Amygdala (tissue), 56 donors: ENCODE measurements at regions not wholly inside any gene's neighbourhood (a gene's known extent, or its start where the extent isn't known, plus 50 kb on each side); places are given as distances from the start of the nearest gene placed in this dataset.

Experiments used
- DNase-seq, 56 donors: peaks; one replicate each; lab custom pipeline; 2025; lab: John Stamatoyannopoulos, UW

DNA sequence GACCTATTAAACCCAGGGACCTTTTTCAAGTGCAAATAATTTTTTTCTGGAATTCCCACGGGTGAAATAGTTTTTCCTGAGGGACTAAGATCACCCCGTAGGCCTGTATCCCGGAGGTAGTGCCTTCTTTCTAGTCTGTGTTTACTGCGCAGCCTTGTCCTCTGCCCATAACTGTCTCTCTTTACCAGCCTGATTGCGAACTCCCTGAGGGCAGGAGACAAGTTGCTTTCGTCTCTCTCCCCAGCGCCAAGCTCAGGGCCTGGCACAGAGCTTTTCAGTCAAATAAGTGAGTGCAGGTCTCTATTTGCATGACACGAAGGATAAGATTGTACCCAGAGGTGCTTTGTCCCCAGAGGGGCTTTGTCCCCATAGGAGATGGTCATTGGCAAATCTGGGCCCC is 123.9 kb downstream of the DDX1 start:
- DNase-seq, result no peak

DNA sequence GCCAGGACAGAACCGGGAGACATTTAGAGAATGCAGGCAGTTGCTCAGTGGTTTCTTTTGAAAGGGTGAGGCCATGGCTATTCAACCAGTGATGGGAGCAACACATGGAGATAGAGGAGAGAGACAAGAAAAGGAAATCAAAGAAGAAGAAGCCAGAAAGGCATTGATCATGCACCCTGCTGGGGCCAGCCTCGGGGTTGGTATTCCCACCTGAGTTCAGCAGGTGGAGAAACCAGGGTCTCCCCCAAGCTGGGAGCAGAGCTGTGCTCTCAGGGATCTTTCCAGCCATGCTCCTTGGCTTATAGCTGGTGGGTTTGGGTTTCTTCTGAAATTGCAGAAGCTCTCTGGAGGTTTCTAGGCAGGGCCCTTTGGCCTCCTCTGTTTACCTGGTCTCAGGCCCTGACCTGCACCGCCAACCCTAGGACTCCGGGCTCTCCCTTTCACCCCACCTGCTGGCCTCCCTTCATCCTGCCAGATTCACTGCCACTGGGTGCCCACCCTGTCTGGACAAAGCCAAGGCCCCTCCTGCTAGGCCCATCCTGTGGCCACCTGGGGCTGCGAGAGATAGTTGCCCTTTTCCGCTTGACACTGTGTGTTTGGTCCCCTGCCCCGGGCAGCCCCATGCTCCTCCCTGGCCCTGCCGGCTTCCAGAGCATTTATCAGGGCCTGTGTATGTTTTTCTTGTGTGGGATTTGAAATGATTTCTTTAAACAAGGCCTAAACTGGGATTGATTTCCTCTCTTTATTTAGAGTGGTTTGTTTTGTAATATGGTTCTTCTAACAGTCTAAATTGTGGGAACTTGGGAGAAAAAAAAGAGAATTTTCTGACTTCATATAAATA is 126.7 kb downstream of the DDX1 start:
- DNase-seq, result no peak

GRCh38 chr2:15718944-15719323 is 127.3 kb downstream of the DDX1 start:
- no peak for DNase-seq

- DNase-seq, result no peak
These were observed 128.1 kb downstream of the DDX1 start for GRCh38 chr2:15719566-15720313.

- DNase-seq, result no peak
These were observed 129.1 kb downstream of the DDX1 start for GRCh38 chr2:15720561-15721307.

GRCh38 chr2:15721411-15722067 is 129.9 kb downstream of the DDX1 start:
- no peak for DNase-seq

- no peak for DNase-seq
These were observed 131.3 kb downstream of the DDX1 start for GRCh38 chr2:15722980-15723379.

GRCh38 chr2:15724235-15724634 is 132.6 kb downstream of the DDX1 start:
- no peak for DNase-seq

- no peak for DNase-seq
These were observed 133.6 kb downstream of the DDX1 start for GRCh38 chr2:15725101-15725781.

GRCh38 chr2:15725782-15726112 is 134.1 kb downstream of the DDX1 start:
- no peak for DNase-seq

DNA sequence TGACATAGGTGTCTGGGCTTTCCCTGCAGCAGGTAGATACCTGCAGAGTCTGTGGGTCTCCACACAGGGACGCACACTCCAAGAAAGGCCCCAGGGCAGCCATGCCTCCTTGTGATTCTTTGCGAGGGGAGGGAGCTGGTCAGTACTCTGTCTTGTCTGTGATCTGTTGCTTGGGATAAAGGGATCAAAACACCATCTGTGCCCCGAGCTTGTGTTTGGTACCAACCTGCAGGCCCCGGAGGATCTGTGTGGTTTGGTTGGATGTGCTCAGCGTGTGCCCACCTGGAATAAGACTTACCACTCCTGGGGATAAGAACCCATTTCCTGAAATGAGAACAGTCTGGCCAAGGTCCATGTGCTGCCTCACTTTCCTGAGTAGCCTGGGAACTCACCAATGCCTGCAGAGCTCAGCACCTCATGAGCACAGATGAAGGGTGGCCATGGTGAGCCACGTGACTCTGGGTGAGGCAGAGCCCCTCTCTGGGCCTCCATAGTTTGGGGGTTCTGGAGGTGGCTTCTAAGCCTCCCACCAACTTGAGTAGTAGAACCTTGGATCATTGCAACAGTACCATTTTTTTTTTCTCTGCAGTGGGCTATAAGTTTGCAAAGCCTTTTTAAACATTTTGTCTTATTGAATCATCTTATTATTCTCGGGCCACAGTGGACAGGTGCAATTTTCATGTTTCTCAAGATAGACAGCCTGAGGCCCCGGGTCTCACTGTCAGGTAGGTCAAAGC is 134.8 kb downstream of the DDX1 start:
- no peak for DNase-seq

GRCh38 chr2:15727396-15728244 is 136.0 kb downstream of the DDX1 start:
- DNase-seq, result no peak

GRCh38 chr2:15728245-15728938 is 136.7 kb downstream of the DDX1 start:
- DNase-seq, result peak in 34 of 56 donors; percentile 6 to 68 (median 23)

GRCh38 chr2:15729001-15729400 is 137.3 kb downstream of the DDX1 start:
- no peak for DNase-seq

GRCh38 chr2:15729709-15730544 is 138.3 kb downstream of the DDX1 start:
- no peak for DNase-seq

DNA sequence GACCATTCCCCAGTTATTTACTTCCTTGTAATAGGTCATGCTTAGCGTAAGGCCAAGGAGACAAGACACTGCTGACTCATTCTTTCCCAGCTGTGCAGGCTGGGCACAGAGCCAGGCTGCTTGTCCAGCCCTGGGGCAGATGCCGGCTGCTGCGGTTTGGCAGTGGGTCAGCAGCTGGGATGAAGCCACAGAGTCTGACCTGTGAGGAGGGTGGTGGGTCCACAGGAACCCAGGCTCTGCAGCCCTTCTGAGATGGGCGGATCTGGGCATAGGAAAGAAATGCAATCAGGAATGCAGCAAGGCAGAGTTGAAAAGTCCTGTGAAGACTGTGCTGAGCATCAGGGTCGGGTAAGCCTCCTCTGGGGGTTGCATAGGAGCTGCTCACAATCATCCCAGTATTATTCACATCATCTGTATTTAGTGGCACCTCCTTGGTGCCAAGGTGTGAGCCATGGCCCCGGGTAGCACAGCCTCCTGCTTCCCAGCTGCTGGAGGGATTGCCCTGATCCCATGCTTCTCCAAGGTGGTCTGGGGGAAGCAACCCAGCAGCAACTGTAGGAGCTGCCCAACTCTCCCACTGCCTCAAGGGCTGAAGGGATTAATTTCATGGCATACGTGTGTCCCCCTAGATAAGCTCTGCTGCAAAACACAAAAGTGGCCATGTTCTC is 139.0 kb downstream of the DDX1 start:
- DNase-seq, result peak; percentile 5 to 93 (median 75)
